ENCODE measurements at regions not wholly inside any gene's neighbourhood (a gene's known extent, or its start where the extent isn't known, plus 50 kb on each side); places are given as distances from the start of the nearest gene placed in this dataset.

DNA sequence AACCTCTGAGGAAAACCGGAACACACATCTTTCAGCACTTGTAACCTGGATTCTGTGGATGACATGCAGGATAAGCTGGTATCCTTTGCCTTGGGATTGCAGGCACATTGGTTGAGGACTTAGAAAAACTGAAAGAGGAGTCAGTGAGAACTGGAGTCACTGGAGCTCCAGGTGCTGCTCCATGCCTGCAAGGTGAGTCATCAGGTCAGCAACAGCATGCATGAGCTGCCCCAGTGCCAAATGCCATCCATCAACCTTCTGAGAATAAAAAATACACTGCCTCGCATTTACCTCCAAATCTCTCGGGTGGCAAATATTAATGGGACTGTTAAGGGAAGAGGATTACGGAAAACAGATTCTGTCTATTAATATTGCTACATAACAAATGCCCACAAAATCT, 729.1 kb downstream of the NTRK3 start:
- TF ChIP-seq, protein P1, sequence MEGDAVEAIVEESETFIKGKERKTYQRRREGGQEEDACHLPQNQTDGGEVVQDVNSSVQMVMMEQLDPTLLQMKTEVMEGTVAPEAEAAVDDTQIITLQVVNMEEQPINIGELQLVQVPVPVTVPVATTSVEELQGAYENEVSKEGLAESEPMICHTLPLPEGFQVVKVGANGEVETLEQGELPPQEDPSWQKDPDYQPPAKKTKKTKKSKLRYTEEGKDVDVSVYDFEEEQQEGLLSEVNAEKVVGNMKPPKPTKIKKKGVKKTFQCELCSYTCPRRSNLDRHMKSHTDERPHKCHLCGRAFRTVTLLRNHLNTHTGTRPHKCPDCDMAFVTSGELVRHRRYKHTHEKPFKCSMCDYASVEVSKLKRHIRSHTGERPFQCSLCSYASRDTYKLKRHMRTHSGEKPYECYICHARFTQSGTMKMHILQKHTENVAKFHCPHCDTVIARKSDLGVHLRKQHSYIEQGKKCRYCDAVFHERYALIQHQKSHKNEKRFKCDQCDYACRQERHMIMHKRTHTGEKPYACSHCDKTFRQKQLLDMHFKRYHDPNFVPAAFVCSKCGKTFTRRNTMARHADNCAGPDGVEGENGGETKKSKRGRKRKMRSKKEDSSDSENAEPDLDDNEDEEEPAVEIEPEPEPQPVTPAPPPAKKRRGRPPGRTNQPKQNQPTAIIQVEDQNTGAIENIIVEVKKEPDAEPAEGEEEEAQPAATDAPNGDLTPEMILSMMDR (conservative IDR thresholded peaks at IDR 0.05; ENCODE audit: low read depth, low read length): no peak
- TF ChIP-seq EZH2 (IDR thresholded peaks at IDR 0.05; ENCODE audit: borderline replicate concordance, low read depth, low read length, poor library complexity, severe bottlenecking): no peak

Data from A673 (cell line).